NCI-H2107 treated with DMSO at 0.1 percent for 48 hours (cell line): ENCODE measurements at regions not wholly inside any gene's neighbourhood (a gene's known extent, or its start where the extent isn't known, plus 50 kb on each side); places are given as distances from the start of the nearest gene placed in this dataset.
"Not testable (repeated sequence)": the region's sequence is repeated elsewhere in the genome, so short reads cannot be mapped to it uniquely, and the experiment has no call there.

Experiments
- DNase-seq: peaks from one replicate; lab custom pipeline; 2025; ENCODE audit not compliant: unreplicated experiment; lab: John Stamatoyannopoulos, UW

- no peak for DNase-seq
Measured at GRCh38 chr17:12195418-12195817, 174.7 kb downstream of the MAP2K4 start.

- no peak for DNase-seq
Measured at GRCh38 chr17:12201294-12201880, 180.7 kb downstream of the MAP2K4 start.

GRCh38 chr17:12209632-12210191 is 189.0 kb downstream of the MAP2K4 start:
- DNase-seq: no peak

- DNase-seq: not testable (repeated sequence)
Measured at GRCh38 chr17:12220714-12221439, 200.2 kb downstream of the MAP2K4 start.

GRCh38 chr17:12222392-12222791 is 201.7 kb downstream of the MAP2K4 start:
- no peak for DNase-seq

- no peak for DNase-seq
Measured at GRCh38 chr17:12227547-12227946, 206.9 kb downstream of the MAP2K4 start.

- DNase-seq: peak; percentile 19
Measured at GRCh38 chr17:12229335-12229734, 208.7 kb downstream of the MAP2K4 start.

- DNase-seq: no peak
Measured at GRCh38 chr17:12230481-12231354, 210.0 kb downstream of the MAP2K4 start.

- DNase-seq: no peak
Measured at GRCh38 chr17:12231355-12231682, 210.6 kb downstream of the MAP2K4 start.

- DNase-seq: not testable (repeated sequence)
Measured at GRCh38 chr17:12239021-12239420, 218.3 kb downstream of the MAP2K4 start.

- DNase-seq: no peak
Measured at GRCh38 chr17:12242345-12242954, 221.8 kb downstream of the MAP2K4 start.

- no peak for DNase-seq
Measured at GRCh38 chr17:12247761-12248160, 227.1 kb downstream of the MAP2K4 start.

GRCh38 chr17:12250973-12251372 is 230.3 kb downstream of the MAP2K4 start:
- DNase-seq: no peak

- no peak for DNase-seq
Measured at GRCh38 chr17:12252462-12252861, 231.8 kb downstream of the MAP2K4 start.

- DNase-seq: no peak
Measured at GRCh38 chr17:12254460-12254859, 233.8 kb downstream of the MAP2K4 start.

- DNase-seq: no peak
Measured at GRCh38 chr17:12256380-12256995, 235.8 kb downstream of the MAP2K4 start.

GRCh38 chr17:12257176-12257575 is 236.5 kb downstream of the MAP2K4 start:
- DNase-seq: no peak

GRCh38 chr17:12261354-12261753 is 240.7 kb downstream of the MAP2K4 start:
- DNase-seq: no peak

- no peak for DNase-seq
Measured at GRCh38 chr17:12269751-12270150, 249.1 kb downstream of the MAP2K4 start.

GRCh38 chr17:12277827-12278226 is 257.1 kb downstream of the MAP2K4 start:
- DNase-seq: no peak

GRCh38 chr17:12282056-12282455 is 261.4 kb downstream of the MAP2K4 start:
- DNase-seq: no peak
